H9 (cell line): ENCODE measurements at regions not wholly inside any gene's neighbourhood (a gene's known extent, or its start where the extent isn't known, plus 50 kb on each side); places are given as distances from the start of the nearest gene placed in this dataset.

ENCODE experiments used
- DNase-seq: peaks from one replicate; pipeline ENCODE4 v3.0.0-alpha.2; 2017
- H2AFZ ChIP-seq: one replicate; pipeline ENCODE4 v1.6.1; 2013; ENCODE audit warnings: mild to moderate bottlenecking, low read length, control low read depth, moderate library complexity
- H2AK5ac ChIP-seq: 2 replicates; pipeline ENCODE4 v1.6.1; 2013; ENCODE audit warnings: low read length, control low read depth, mixed read lengths; ENCODE audit not compliant: insufficient read length
- H2BK120ac ChIP-seq: one replicate; pipeline ENCODE4 v1.6.1; 2013; ENCODE audit warnings: low read depth, mild to moderate bottlenecking, low read length, control low read depth, inconsistent platforms; ENCODE audit not compliant: poor library complexity, severe bottlenecking
- H2BK12ac ChIP-seq: 2 replicates; pipeline ENCODE4 v1.6.1; 2013; ENCODE audit warnings: low read length, control low read depth, mixed read lengths, low read depth; ENCODE audit not compliant: insufficient read length
- H2BK15ac ChIP-seq: 2 replicates; pipeline ENCODE4 v1.6.1; 2013; ENCODE audit warnings: low read depth, low read length, control low read depth
- H2BK20ac ChIP-seq: one replicate; pipeline ENCODE4 v1.6.1; 2013; ENCODE audit warnings: low read depth, mild to moderate bottlenecking, low read length, control low read depth, inconsistent platforms; ENCODE audit not compliant: poor library complexity, severe bottlenecking
- H2BK5ac ChIP-seq: 2 replicates; pipeline ENCODE4 v1.6.1; 2013; ENCODE audit warnings: low read length, control low read depth, mixed read lengths; ENCODE audit not compliant: insufficient read length
- H3K14ac ChIP-seq: 2 replicates; pipeline ENCODE4 v1.6.1; 2013; ENCODE audit warnings: low read length, control low read depth; ENCODE audit not compliant: insufficient read depth
- H3K18ac ChIP-seq: 2 replicates; pipeline ENCODE4 v1.6.1; 2013; ENCODE audit warnings: low read depth, mild to moderate bottlenecking, mixed read lengths, low read length, control low read depth; ENCODE audit not compliant: insufficient read length
- H3K23ac ChIP-seq: 2 replicates; pipeline ENCODE4 v1.6.1; 2013; ENCODE audit warnings: low read length, control low read depth, mixed read lengths, low read depth; ENCODE audit not compliant: insufficient read length
- H3K23me2 ChIP-seq: 2 replicates; pipeline ENCODE4 v1.6.1; 2013; ENCODE audit warnings: low read depth, mild to moderate bottlenecking, mixed read lengths, low read length, control low read depth; ENCODE audit not compliant: insufficient read length, poor library complexity, severe bottlenecking
- H3K27ac ChIP-seq: 2 replicates; pipeline ENCODE4 v1.5.1; 2013; ENCODE audit warnings: low read length, control low read depth, mixed read lengths, low read depth; ENCODE audit not compliant: insufficient read length
- H3K27me3 ChIP-seq: 2 replicates; pipeline ENCODE4 v1.6.1; 2013; ENCODE audit warnings: low read length, control low read depth, inconsistent platforms; ENCODE audit not compliant: insufficient read depth
- H3K4ac ChIP-seq: 2 replicates; pipeline ENCODE4 v1.6.1; 2013; ENCODE audit warnings: low read depth, mild to moderate bottlenecking, control low read depth, inconsistent platforms, low read length, moderate library complexity
- H3K4me1 ChIP-seq: 2 replicates; pipeline ENCODE4 v1.6.1; 2013; ENCODE audit warnings: low read length, control low read depth, inconsistent platforms; ENCODE audit not compliant: insufficient read depth
- H3K4me2 ChIP-seq: 2 replicates; pipeline ENCODE4 v1.6.1; 2013; ENCODE audit warnings: low read length, control low read depth, mixed read lengths; ENCODE audit not compliant: insufficient read length, insufficient read depth
- H3K56ac ChIP-seq: 2 replicates; pipeline ENCODE4 v1.6.1; 2013; ENCODE audit warnings: low read depth, mild to moderate bottlenecking, mixed read lengths, low read length, control low read depth; ENCODE audit not compliant: insufficient read length
- H3K79me1 ChIP-seq: 2 replicates; pipeline ENCODE4 v1.6.1; 2013; ENCODE audit warnings: low read depth, mild to moderate bottlenecking, moderate library complexity, low read length, control low read depth, inconsistent platforms; ENCODE audit not compliant: insufficient read depth, poor library complexity, severe bottlenecking
- H3K79me2 ChIP-seq: 2 replicates; pipeline ENCODE4 v1.6.1; 2013; ENCODE audit warnings: low read length, control low read depth, inconsistent platforms; ENCODE audit not compliant: insufficient read depth
- H3K9ac ChIP-seq: 2 replicates; pipeline ENCODE4 v1.6.1; 2013; ENCODE audit warnings: low read length, control low read depth, mixed read lengths; ENCODE audit not compliant: insufficient read length; ENCODE audit errors: extremely low read depth
- H3K9me3 ChIP-seq: one replicate; pipeline ENCODE4 v1.6.1; 2013; ENCODE audit warnings: low read depth, low read length, inconsistent platforms; ENCODE audit not compliant: control insufficient read depth
- H3T11ph ChIP-seq: one replicate; pipeline ENCODE4 v1.6.1; 2013; ENCODE audit warnings: mild to moderate bottlenecking, low read length, control low read depth, inconsistent platforms
- H4K20me1 ChIP-seq: one replicate; pipeline ENCODE4 v1.6.1; 2013; ENCODE audit not compliant: control insufficient read depth, insufficient read length, insufficient read depth
- H4K5ac ChIP-seq: 2 replicates; pipeline ENCODE4 v1.6.1; 2013; ENCODE audit warnings: low read depth, mild to moderate bottlenecking, mixed read lengths, low read length, control low read depth; ENCODE audit not compliant: insufficient read length
- H4K8ac ChIP-seq: replicated peaks from 2 replicates; pipeline ENCODE4 v1.6.1; 2013; ENCODE audit warnings: low read length, control low read depth, mixed read lengths, low read depth; ENCODE audit not compliant: insufficient read length
- H4K91ac ChIP-seq: 2 replicates; pipeline ENCODE4 v1.6.1; 2013; ENCODE audit warnings: low read depth, mild to moderate bottlenecking, moderate library complexity, mixed read lengths, low read length, control low read depth; ENCODE audit not compliant: insufficient read length
- H3K27ac Mint-ChIP-seq, 3 experiments: 2 replicates in 2 of 3; 3 replicates in 1 of 3; pipeline ENCODE4 v1.8.0; 2020 to 2021; ENCODE audit warnings: mixed read lengths in 3 of 3, mild to moderate bottlenecking in 1 of 3, moderate library complexity in 1 of 3
- H3K27me3 Mint-ChIP-seq: 2 replicates; pipeline ENCODE4 v1.8.0; 2021; ENCODE audit warnings: low read depth, mild to moderate bottlenecking, moderate library complexity, mixed read lengths
- H3K36me3 Mint-ChIP-seq, 3 experiments: 2 replicates in 2 of 3; 3 replicates in 1 of 3; pipeline ENCODE4 v1.8.0; 2020 to 2021; ENCODE audit warnings: low read depth in 3 of 3, mixed read lengths in 3 of 3; ENCODE audit not compliant: insufficient read depth in 1 of 3
- H3K4me1 Mint-ChIP-seq, 2 experiments: 2 replicates each; pipeline ENCODE4 v1.8.0; 2020; ENCODE audit warnings: mixed read lengths in 2 of 2
- H3K4me3 Mint-ChIP-seq, 2 experiments: 2 replicates in 1 of 2; 3 replicates in 1 of 2; pipeline ENCODE4 v1.8.0; 2020 to 2021; ENCODE audit warnings: mild to moderate bottlenecking in 2 of 2, mixed read lengths in 2 of 2, moderate library complexity in 1 of 2
- H3K9me3 Mint-ChIP-seq, 2 experiments: 2 replicates in 1 of 2; 3 replicates in 1 of 2; pipeline ENCODE4 v1.8.0; 2020; ENCODE audit warnings: mild to moderate bottlenecking in 2 of 2, mixed read lengths in 2 of 2, moderate library complexity in 1 of 2
- WGBS: extraction: QIAGEN DNeasy Blood & Tissue Kit; methylation state at CpG from one replicate; pipeline ENCODE4 v1.1.7; 2013; ENCODE audit warnings: missing lambda C conversion rate, low lambda C conversion rate, mixed read lengths; ENCODE audit not compliant: insufficient read length; ENCODE audit errors: extremely low coverage; 5-methylcytosine and 5-hydroxymethylcytosine counted together
- TF ChIP-seq, protein P1 (sequence below): fragments of 200-600 bp; sonication (generic); conservative IDR thresholded peaks from 3 replicates; pipeline ENCODE4 v1.8.0; 2021; ENCODE audit warnings: antibody characterized with exemption, mild to moderate bottlenecking

DNA sequence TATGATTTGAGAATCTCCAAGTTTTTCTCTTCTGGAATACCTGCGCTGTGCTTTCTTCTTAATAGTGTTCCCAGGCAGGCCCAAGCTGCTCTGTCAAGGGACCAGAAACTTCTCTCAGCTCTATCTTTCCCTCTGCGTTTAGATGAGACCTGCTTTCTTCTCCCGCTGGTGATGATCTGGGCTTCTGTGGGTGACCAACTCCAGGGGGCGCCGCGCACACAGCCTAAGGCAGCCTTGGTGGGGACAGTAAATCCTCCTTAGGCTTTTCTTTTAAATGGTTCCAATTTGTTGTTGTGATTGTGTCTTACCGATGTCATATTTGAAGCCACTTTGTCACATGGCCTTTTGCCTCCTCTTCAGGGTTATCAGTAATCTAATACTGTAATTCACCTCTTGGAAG lies 439.4 kb upstream of the KLF12 start:
- no peak overlapping the region for H3K4me2 ChIP-seq
- H3K27ac Mint-ChIP-seq: no peak overlapping the region
- H3K79me1 ChIP-seq: no peaks in the 10 kb centered on the region
- H4K8ac ChIP-seq: no peak overlapping the region
- H3K9me3 Mint-ChIP-seq: no peaks in the 10 kb centered on the region
- H4K20me1 ChIP-seq: no peaks in the 10 kb centered on the region
- H3K27ac ChIP-seq: no peak overlapping the region
- no peak overlapping the region for H2AFZ ChIP-seq
- no peak overlapping the region for H3K18ac ChIP-seq
- H3K27me3 ChIP-seq: no peaks in the 10 kb centered on the region
- no peak overlapping the region for H2BK20ac ChIP-seq
- H3K9ac ChIP-seq: no peak overlapping the region
- peak; percentile 58 for DNase-seq
- H2BK12ac ChIP-seq: no peak overlapping the region
- no peak overlapping the region for H3T11ph ChIP-seq
- TF ChIP-seq, protein P1, sequence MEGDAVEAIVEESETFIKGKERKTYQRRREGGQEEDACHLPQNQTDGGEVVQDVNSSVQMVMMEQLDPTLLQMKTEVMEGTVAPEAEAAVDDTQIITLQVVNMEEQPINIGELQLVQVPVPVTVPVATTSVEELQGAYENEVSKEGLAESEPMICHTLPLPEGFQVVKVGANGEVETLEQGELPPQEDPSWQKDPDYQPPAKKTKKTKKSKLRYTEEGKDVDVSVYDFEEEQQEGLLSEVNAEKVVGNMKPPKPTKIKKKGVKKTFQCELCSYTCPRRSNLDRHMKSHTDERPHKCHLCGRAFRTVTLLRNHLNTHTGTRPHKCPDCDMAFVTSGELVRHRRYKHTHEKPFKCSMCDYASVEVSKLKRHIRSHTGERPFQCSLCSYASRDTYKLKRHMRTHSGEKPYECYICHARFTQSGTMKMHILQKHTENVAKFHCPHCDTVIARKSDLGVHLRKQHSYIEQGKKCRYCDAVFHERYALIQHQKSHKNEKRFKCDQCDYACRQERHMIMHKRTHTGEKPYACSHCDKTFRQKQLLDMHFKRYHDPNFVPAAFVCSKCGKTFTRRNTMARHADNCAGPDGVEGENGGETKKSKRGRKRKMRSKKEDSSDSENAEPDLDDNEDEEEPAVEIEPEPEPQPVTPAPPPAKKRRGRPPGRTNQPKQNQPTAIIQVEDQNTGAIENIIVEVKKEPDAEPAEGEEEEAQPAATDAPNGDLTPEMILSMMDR: peak; percentile 66
- H2BK5ac ChIP-seq: no peak overlapping the region
- no peaks in the 10 kb centered on the region for H3K4me1 ChIP-seq
- no peak overlapping the region for H2AK5ac ChIP-seq
- no peaks in the 10 kb centered on the region for H3K36me3 Mint-ChIP-seq
- H3K23me2 ChIP-seq: peaks cover 6% of the 10 kb centered on the region
- H3K9me3 ChIP-seq: no peaks in the 10 kb centered on the region
- H2BK15ac ChIP-seq: no peak overlapping the region
- no peak overlapping the region for H2BK120ac ChIP-seq
- H4K5ac ChIP-seq: no peak overlapping the region
- H3K79me2 ChIP-seq: no peaks in the 10 kb centered on the region
- no peak overlapping the region for H3K23ac ChIP-seq
- H3K14ac ChIP-seq: no peak overlapping the region
- no peak overlapping the region for H3K56ac ChIP-seq
- H4K91ac ChIP-seq: no peak overlapping the region
- WGBS: no CpG with 5 or more reads among the region's 7 CpGs
- peaks cover 20 to 21% of the 10 kb centered on the region in 2 experiments for H3K4me1 Mint-ChIP-seq
- H3K27me3 Mint-ChIP-seq: peaks cover 27% of the 10 kb centered on the region
- H3K4ac ChIP-seq: no peak overlapping the region
- no peak overlapping the region for H3K4me3 Mint-ChIP-seq
